ENCODE measurements at regions not wholly inside any gene's neighbourhood (a gene's known extent, or its start where the extent isn't known, plus 50 kb on each side); places are given as distances from the start of the nearest gene placed in this dataset.

GRCh38 chr12:67137256-67137655, 131.9 kb upstream of the CAND1 start:
- H3K79me2 ChIP-seq (ENCODE audit: control insufficient read depth, insufficient read depth, low read length): no peaks in the 10 kb centered on the region
- no peaks in the 10 kb centered on the region for H3K27me3 ChIP-seq (ENCODE audit: control insufficient read depth in 2 of 2, insufficient read depth in 2 of 2, low read length in 2 of 2)
- no peak overlapping the region for H3K4me3 ChIP-seq (replicated peaks in 1 of 3; ENCODE audit: insufficient read depth in 1 of 3, low read depth in 1 of 3, low read length in 3 of 3)
- dilution Hi-C loops (cut with MboI; ENCODE audit: extremely low pct_ligation_motif_present, low sequenced_read_pairs): no loop called here
- no peaks in the 10 kb centered on the region for H3K4me1 ChIP-seq (ENCODE audit: control insufficient read depth, extremely low read depth, insufficient read depth, low read length)
- no TSS peak for BruUV-seq (replicated peaks)
- intact Hi-C loops (cut with micrococcal nuclease): no loop called here
- TF ChIP-seq EZH2 (IDR thresholded peaks at IDR 0.05; ENCODE audit: borderline replicate concordance, low read depth, low read length, severe bottlenecking) (no peak), MAX (IDR thresholded peaks at IDR 0.05; ENCODE audit: insufficient read depth, insufficient read length) (no peak), MYC (IDR thresholded peaks at IDR 0.05; ENCODE audit: low read depth, low read length) (no peak), GATA2 (IDR thresholded peaks at IDR 0.05; ENCODE audit: insufficient read depth, insufficient read length, low read depth, low read length) (no peak), POLR2A (IDR thresholded peaks at IDR 0.05; ENCODE audit: low read depth, low read length) (no peak), FOS (IDR thresholded peaks at IDR 0.05; ENCODE audit: borderline replicate concordance, insufficient read depth, low read length) (no peak), POLR2AphosphoS5 (IDR thresholded peaks at IDR 0.05; ENCODE audit: insufficient read depth, low read depth, low read length) (no peak), JUN (IDR thresholded peaks at IDR 0.05; ENCODE audit: borderline replicate concordance, insufficient read depth, insufficient read length, low read depth) (no peak), CTCF (IDR thresholded peaks at IDR 0.05; ENCODE audit: extremely low read depth in 1 of 2, insufficient read depth in 1 of 2, low read depth in 1 of 2, low read length in 2 of 2) (no peak)
- no peak for DNase-seq (ENCODE audit: low read depth, low spot score)
- POLR2A ChIA-PET: no interaction called here
- no peak overlapping the region for H3K9ac ChIP-seq (replicated peaks; ENCODE audit: extremely low read depth, insufficient read depth, low read length)
- FAIRE-seq: no peak
- no peaks in the 10 kb centered on the region for H3K9me3 ChIP-seq (replicated peaks; ENCODE audit: control insufficient read depth, insufficient read depth, low read length)
- no peaks in the 10 kb centered on the region for H3K36me3 ChIP-seq (ENCODE audit: control insufficient read depth in 2 of 2, extremely low read depth in 1 of 2, insufficient read depth in 2 of 2, low read length in 2 of 2)
- no peak overlapping the region for H3K4me2 ChIP-seq (ENCODE audit: insufficient read depth, low read length)
- H3K27ac ChIP-seq (ENCODE audit: insufficient read depth, low read depth, low read length): no peak overlapping the region
- H3K9me1 ChIP-seq (replicated peaks; ENCODE audit: control insufficient read depth, extremely low read depth, insufficient read depth, low read length): no peaks in the 10 kb centered on the region
- CTCF ChIA-PET: no interaction called here
- H4K20me1 ChIP-seq (replicated peaks; ENCODE audit: control insufficient read depth, extremely low read depth, insufficient read depth, low read length): no peaks in the 10 kb centered on the region
- H2AFZ ChIP-seq (ENCODE audit: low read depth, low read length): no peak overlapping the region
